Mucosa of rectum (tissue), 2 donors: ENCODE measurements at regions not wholly inside any gene's neighbourhood (a gene's known extent, or its start where the extent isn't known, plus 50 kb on each side); places are given as distances from the start of the nearest gene placed in this dataset.
"Not testable (repeated sequence)": the region's sequence is repeated elsewhere in the genome, so short reads cannot be mapped to it uniquely, and the experiment has no call there.

Experiments used
- H3K27ac ChIP-seq, 2 donors: one replicate each; pipeline ENCODE4 v1.7.0; 2013; ENCODE audit warnings: inconsistent platforms in 2 of 2, low read depth in 2 of 2, low read length in 2 of 2
- H3K27me3 ChIP-seq, 2 donors: one replicate each; pipeline ENCODE4 v1.7.0; 2013; ENCODE audit warnings: low read length in 2 of 2; ENCODE audit not compliant: control insufficient read depth in 2 of 2, insufficient read depth in 2 of 2
- H3K36me3 ChIP-seq, 2 donors: one replicate each; pipeline ENCODE4 v1.7.0; 2013; ENCODE audit warnings: low read length in 2 of 2; ENCODE audit not compliant: control insufficient read depth in 2 of 2, insufficient read depth in 2 of 2
- H3K4me1 ChIP-seq, 2 donors: one replicate each; pipeline ENCODE4 v1.7.0; 2013; ENCODE audit warnings: low read length in 2 of 2, mild to moderate bottlenecking in 1 of 2; ENCODE audit not compliant: control insufficient read depth in 2 of 2, insufficient read depth in 2 of 2
- H3K4me3 ChIP-seq, 2 donors: one replicate each; pipeline ENCODE4 v1.7.0; 2013; ENCODE audit warnings: low read length in 2 of 2
- H3K9ac ChIP-seq, 2 donors: one replicate each; pipeline ENCODE4 v1.7.0; 2013; ENCODE audit warnings: low read length in 2 of 2, low read depth in 1 of 2, mild to moderate bottlenecking in 1 of 2
- H3K9me3 ChIP-seq, 2 donors: one replicate each; pipeline ENCODE4 v1.7.0; 2013; ENCODE audit warnings: low read length in 2 of 2; ENCODE audit not compliant: control insufficient read depth in 2 of 2
- donor health status: healthy.
- donor health status: Normal muscosa, but diverticular disease.

DNA sequence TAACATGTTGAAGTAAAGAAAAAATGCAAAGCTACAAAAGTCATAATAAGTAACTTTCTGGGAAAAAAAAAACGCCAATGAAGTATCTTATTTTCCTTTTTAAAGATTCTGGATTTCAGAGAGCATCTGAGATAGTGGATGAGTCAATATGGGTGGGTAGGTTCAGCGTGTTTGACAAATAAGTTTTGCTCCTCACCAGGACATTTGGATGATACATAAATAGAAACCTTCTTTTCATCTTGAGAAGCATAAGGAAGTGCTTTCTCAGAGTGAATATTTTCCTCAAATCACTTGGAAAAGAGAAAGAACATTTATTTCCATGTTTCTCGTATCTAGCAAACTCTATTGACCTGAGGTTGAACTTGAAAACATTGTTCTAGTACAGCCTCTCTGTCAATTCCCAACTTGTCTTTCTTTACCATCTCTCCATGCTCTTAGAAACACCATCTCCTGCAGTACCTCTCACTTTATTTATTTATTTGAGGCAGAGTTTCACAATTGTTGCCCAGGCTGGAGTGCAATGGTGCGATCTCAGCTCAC, 463.2 kb downstream of the KLF5 start:
- H3K36me3 ChIP-seq = no peaks in the 10 kb centered on the region
- no peaks in the 10 kb centered on the region for H3K9me3 ChIP-seq
- no peak overlapping the region for H3K9ac ChIP-seq
- H3K27ac ChIP-seq = no peak overlapping the region
- peaks cover 0 to 10% of the 10 kb centered on the region in 2 donors for H3K4me1 ChIP-seq
- no peaks in the 10 kb centered on the region for H3K27me3 ChIP-seq
- no peak overlapping the region for H3K4me3 ChIP-seq

- Histone ChIP-seq H3K36me3 (no peaks in the 10 kb centered on the region), H3K4me1 (peaks cover 0 to 10% of the 10 kb centered on the region in 2 donors), H3K4me3 (peak overlapping the region; percentile 42 to 46), H3K9me3 (no peaks in the 10 kb centered on the region), H3K27me3 (no peaks in the 10 kb centered on the region), H3K9ac (peak overlapping the region; percentile 37 to 59), H3K27ac (peak overlapping the region in 1 of 2 donors; percentile 37)
Observed at GRCh38 chr13:73521290-73521624, 462.5 kb downstream of the KLF5 start.

DNA sequence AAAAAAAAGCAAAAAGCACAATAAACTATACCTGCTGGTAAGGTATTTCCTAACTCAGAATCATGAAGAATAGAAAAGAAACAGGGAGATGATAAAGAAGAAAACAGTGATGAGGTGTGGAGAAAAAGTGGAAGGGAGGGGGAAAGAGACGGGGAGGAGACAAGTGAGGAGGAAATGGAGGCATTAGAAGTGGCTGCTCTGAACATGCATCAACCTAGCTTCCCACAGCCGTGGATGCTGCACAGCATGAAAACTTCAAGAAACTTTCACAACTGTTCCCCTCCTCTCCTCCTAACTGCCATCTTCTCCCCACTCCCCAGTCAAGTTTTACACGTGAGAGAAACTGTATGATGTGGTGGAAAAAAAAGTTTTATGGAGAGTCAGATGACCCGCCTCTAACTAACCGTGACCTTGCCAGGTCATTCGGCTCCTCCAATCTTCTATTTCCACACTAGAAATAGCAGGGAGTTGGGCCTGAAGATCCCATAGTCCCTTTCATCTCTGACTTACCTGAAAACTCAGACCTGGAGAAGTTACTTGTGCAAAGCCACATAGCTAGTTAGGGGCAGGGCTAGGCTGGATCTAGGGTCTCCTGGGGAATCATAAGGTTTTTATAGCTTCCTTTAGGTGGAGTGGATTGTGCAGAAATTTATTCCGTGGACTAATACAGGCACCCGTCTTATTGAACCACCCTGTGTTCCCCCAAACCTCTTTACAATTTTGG, 461.9 kb downstream of the KLF5 start:
- H3K9ac ChIP-seq = peak overlapping the region; percentile 37 to 59
- no peaks in the 10 kb centered on the region for H3K36me3 ChIP-seq
- H3K4me1 ChIP-seq = peaks cover 0 to 10% of the 10 kb centered on the region in 2 donors
- no peaks in the 10 kb centered on the region for H3K9me3 ChIP-seq
- peak overlapping the region; percentile 42 to 46 for H3K4me3 ChIP-seq
- H3K27me3 ChIP-seq = no peaks in the 10 kb centered on the region
- H3K27ac ChIP-seq = peak overlapping the region; percentile 21 to 37

- peaks cover 0 to 10% of the 10 kb centered on the region in 2 donors for H3K4me1 ChIP-seq
- H3K27ac ChIP-seq, H3K27me3 ChIP-seq, H3K4me3 ChIP-seq, H3K9ac ChIP-seq, H3K36me3 ChIP-seq, H3K9me3 ChIP-seq: not testable (repeated sequence)
Observed at GRCh38 chr13:73520135-73520534, 461.3 kb downstream of the KLF5 start.

GRCh38 chr13:73519396-73520116, 460.8 kb downstream of the KLF5 start:
- no peak overlapping the region for H3K4me3 ChIP-seq
- no peak overlapping the region for H3K9ac ChIP-seq
- H3K27ac ChIP-seq = no peak overlapping the region
- no peaks in the 10 kb centered on the region for H3K27me3 ChIP-seq
- H3K9me3 ChIP-seq = no peaks in the 10 kb centered on the region
- no peaks in the 10 kb centered on the region for H3K36me3 ChIP-seq
- peaks cover 0 to 10% of the 10 kb centered on the region in 2 donors for H3K4me1 ChIP-seq

GRCh38 chr13:73517766-73518165, 459.0 kb downstream of the KLF5 start:
- Histone ChIP-seq H3K4me3 (no peak overlapping the region), H3K27me3 (no peaks in the 10 kb centered on the region), H3K9ac (no peak overlapping the region), H3K27ac (no peak overlapping the region), H3K4me1 (peaks cover 0 to 10% of the 10 kb centered on the region in 2 donors), H3K36me3 (no peaks in the 10 kb centered on the region), H3K9me3 (no peaks in the 10 kb centered on the region)

DNA sequence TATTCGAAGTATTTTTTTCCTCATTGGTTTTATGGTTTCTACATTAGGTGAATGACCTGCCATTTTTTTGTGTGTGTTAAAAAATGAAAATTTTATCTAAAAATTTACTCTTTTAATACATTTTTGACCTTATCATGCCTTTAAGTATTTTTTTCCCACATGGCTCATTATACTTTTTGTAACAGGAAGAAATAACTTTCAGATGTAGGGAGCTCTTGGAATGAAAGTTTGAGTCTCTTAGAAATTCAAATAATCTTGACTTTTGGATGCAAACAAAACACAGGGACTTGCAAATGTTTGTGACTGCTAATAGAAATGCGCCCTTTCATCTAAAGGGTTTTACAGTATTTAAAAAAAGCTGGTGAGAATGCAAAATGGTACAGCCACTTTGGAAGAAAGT, 457.9 kb downstream of the KLF5 start:
- H3K9me3 ChIP-seq = no peaks in the 10 kb centered on the region
- H3K4me3 ChIP-seq = no peak overlapping the region
- no peak overlapping the region for H3K9ac ChIP-seq
- H3K4me1 ChIP-seq = peaks cover 0 to 10% of the 10 kb centered on the region in 2 donors
- H3K27me3 ChIP-seq = no peaks in the 10 kb centered on the region
- no peak overlapping the region for H3K27ac ChIP-seq
- H3K36me3 ChIP-seq = no peaks in the 10 kb centered on the region

GRCh38 chr13:73514208-73514607, 455.4 kb downstream of the KLF5 start:
- Histone ChIP-seq H3K27me3 (no peaks in the 10 kb centered on the region), H3K9me3 (no peaks in the 10 kb centered on the region), H3K4me1 (no peaks in the 10 kb centered on the region), H3K4me3 (no peak overlapping the region), H3K9ac (no peak overlapping the region), H3K27ac (no peak overlapping the region), H3K36me3 (no peaks in the 10 kb centered on the region)

DNA sequence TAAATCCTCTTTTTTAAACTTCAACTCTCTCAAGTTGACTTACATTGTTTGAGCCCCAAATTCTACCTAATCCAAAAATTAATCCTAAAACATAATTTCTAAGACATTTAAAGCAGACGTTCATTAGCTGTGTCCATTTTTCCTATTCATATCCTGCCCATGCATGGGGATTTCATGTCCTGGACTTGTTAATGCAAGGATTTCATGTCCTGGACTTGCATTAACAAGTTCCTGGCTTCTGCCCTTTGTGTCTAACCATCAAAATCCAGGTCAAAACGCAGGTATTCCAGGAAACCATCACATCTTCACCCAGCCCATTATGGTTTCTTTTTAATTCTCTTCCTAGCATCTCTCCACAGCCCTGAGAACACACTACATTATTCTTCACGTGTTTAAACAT, 454.9 kb downstream of the KLF5 start:
- no peaks in the 10 kb centered on the region for H3K27me3 ChIP-seq
- no peak overlapping the region for H3K9ac ChIP-seq
- no peaks in the 10 kb centered on the region for H3K36me3 ChIP-seq
- H3K4me1 ChIP-seq = no peaks in the 10 kb centered on the region
- H3K27ac ChIP-seq = no peak overlapping the region
- H3K4me3 ChIP-seq = no peak overlapping the region
- H3K9me3 ChIP-seq = no peaks in the 10 kb centered on the region

DNA sequence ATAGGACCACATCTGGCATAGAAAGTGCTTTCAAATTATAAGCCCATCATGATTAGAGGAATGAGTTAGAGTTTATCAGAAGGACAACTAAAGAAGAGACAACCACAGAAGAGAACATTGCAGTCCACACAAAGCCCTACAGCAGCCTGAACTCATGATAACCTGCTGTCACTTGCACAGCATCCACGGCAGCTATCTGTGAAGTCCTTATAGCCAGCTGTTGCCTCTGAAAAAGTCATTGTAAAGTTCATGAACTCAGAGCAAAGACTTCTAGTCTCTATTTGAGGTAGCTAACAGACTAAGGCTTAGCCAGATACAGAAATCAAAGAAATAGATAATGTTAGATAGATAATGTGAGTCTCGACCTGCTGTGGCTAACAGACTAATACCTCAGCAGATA, 450.0 kb downstream of the KLF5 start:
- Histone ChIP-seq H3K4me3 (no peak overlapping the region), H3K27ac (no peak overlapping the region), H3K27me3 (no peaks in the 10 kb centered on the region), H3K36me3 (no peaks in the 10 kb centered on the region), H3K9ac (no peak overlapping the region), H3K9me3 (no peaks in the 10 kb centered on the region), H3K4me1 (no peaks in the 10 kb centered on the region)
